ENCODE measurements at regions not wholly inside any gene's neighbourhood (a gene's known extent, or its start where the extent isn't known, plus 50 kb on each side); places are given as distances from the start of the nearest gene placed in this dataset.
A peak's percentile ranks its signal among the peaks of the same experiment; 100 is the strongest.

GRCh38 chr3:106182950-106183511, 314.2 kb upstream of the CBLB start:
- TF ChIP-seq CTCF (IDR thresholded peaks at IDR 0.05) = no peak
- Mint-ChIP-seq H3K9me3 (no peaks in the 10 kb centered on the region), H3K4me3 (no peak overlapping the region), H3K4me1 (peaks cover 12% of the 10 kb centered on the region), H3K36me3 (ENCODE audit: low read depth) (no peaks in the 10 kb centered on the region), H3K27ac (no peak overlapping the region), H3K27me3 (ENCODE audit: low read depth, poor library complexity) (peaks cover 2% of the 10 kb centered on the region)
- no peak for DNase-seq

- Mint-ChIP-seq H3K4me3 (no peak overlapping the region), H3K4me1 (peaks cover 12% of the 10 kb centered on the region)
- no peak for DNase-seq
Measured at GRCh38 chr3:106183762-106184391, 315.1 kb upstream of the CBLB start.

GRCh38 chr3:106184540-106185457, 316.0 kb upstream of the CBLB start:
- H3K27ac Mint-ChIP-seq = no peak overlapping the region
- no peak for TF ChIP-seq CTCF (IDR thresholded peaks at IDR 0.05)
- peaks cover 2% of the 10 kb centered on the region for H3K27me3 Mint-ChIP-seq (ENCODE audit: low read depth, poor library complexity)
- no peaks in the 10 kb centered on the region for H3K9me3 Mint-ChIP-seq
- H3K4me3 Mint-ChIP-seq = no peak overlapping the region
- peaks cover 12% of the 10 kb centered on the region for H3K4me1 Mint-ChIP-seq
- DNase-seq = no peak
- H3K36me3 Mint-ChIP-seq (ENCODE audit: low read depth) = no peaks in the 10 kb centered on the region

More at GRCh38 chr3:106183762-106184391, 315.1 kb upstream of the CBLB start:
- Mint-ChIP-seq H3K36me3 (ENCODE audit: low read depth) (no peaks in the 10 kb centered on the region), H3K9me3 (no peaks in the 10 kb centered on the region), H3K27ac (peak overlapping the region; percentile 31), H3K27me3 (ENCODE audit: low read depth, poor library complexity) (peaks cover 2% of the 10 kb centered on the region)
- no peak for TF ChIP-seq CTCF (IDR thresholded peaks at IDR 0.05)

- Mint-ChIP-seq H3K4me3 (no peak overlapping the region), H3K9me3 (no peaks in the 10 kb centered on the region), H3K36me3 (ENCODE audit: low read depth) (no peaks in the 10 kb centered on the region)
Measured at GRCh38 chr3:106185949-106186348, 317.1 kb upstream of the CBLB start.

GRCh38 chr3:106190296-106190695, 321.5 kb upstream of the CBLB start:
- Mint-ChIP-seq H3K4me3 (no peak overlapping the region), H3K9me3 (no peaks in the 10 kb centered on the region), H3K4me1 (no peaks in the 10 kb centered on the region), H3K27me3 (ENCODE audit: low read depth, poor library complexity) (peaks cover 2% of the 10 kb centered on the region), H3K36me3 (ENCODE audit: low read depth) (no peaks in the 10 kb centered on the region), H3K27ac (no peak overlapping the region)
- TF ChIP-seq CTCF (IDR thresholded peaks at IDR 0.05) = no peak
- DNase-seq = no peak

More at GRCh38 chr3:106185949-106186348, 317.1 kb upstream of the CBLB start:
- H3K4me1 Mint-ChIP-seq = peaks cover 12% of the 10 kb centered on the region
- no peak for TF ChIP-seq CTCF (IDR thresholded peaks at IDR 0.05)
- DNase-seq = no peak
- H3K27ac Mint-ChIP-seq = no peak overlapping the region
- H3K27me3 Mint-ChIP-seq (ENCODE audit: low read depth, poor library complexity) = peaks cover 2% of the 10 kb centered on the region
